GM18498 (cell line): ENCODE measurements at regions not wholly inside any gene's neighbourhood (a gene's known extent, or its start where the extent isn't known, plus 50 kb on each side); places are given as distances from the start of the nearest gene placed in this dataset.
"Not testable (repeated sequence)": the region's sequence is repeated elsewhere in the genome, so short reads cannot be mapped to it uniquely, and the experiment has no call there.

Experiments used
- ATAC-seq: cut with Tn5 transposase; IDR thresholded peaks from one replicate; pipeline ENCODE4 v1.9.1; 2021; ENCODE audit warnings: mild to moderate bottlenecking, moderate library complexity; ENCODE audit not compliant: unreplicated experiment

DNA sequence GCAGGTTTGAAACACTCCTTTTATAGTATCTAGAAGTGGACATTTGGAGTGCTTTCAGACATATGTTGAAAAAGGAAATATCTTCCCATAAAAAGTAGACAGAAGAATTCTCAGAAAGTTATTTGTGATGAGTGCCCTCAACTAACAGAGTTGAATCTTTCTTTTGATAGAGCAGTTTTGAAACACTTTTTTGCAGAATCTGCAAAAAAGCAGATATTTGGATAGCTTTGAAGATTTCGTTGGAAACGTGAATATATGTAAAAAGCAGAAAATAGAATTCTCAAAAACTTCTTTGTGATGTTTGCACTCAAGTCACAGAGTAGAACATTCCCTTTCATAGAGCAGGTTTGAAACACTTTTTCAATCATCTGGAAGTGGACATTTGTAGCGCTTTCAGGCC is 676.4 kb upstream of the ZNF337 start:
- ATAC-seq: not testable (repeated sequence)

DNA sequence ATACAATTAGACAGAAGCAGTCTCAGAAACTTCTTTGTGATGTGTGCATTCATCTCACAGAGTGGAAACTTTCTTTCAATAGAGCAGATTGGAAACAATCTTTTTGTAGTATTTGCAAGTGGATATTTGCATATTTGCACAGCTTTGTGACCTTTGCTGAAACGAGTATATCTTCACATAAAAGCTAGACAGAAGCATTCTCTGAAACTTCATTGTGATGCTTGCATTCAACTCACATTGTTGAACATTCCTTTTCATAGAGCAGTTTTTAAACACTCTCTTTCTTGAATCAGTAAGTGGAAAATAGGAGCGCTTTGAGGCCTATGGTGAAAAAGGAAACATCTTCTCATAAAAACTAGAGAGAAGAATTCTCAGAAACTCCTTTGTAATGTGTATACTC is 657.9 kb upstream of the ZNF337 start:
- no peak for ATAC-seq

DNA sequence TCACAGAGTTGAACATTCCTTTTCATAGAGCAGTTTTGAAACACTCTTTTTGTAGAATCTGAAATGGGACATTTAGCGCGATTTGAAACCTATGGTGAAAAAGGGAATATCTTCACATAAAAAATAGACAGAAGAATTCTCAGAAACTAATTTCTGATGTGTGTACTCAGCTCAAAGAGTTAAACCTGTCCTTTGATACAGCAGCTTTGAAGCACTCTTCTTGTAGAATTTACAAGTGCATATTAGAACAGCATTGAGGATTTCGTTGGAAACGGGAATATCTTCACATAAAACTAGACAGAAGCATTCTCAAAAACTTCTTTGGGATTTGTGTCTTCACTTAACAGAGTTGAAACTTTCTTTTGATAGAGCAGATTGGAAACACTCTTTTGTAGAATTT is 650.7 kb upstream of the ZNF337 start:
- no peak for ATAC-seq

DNA sequence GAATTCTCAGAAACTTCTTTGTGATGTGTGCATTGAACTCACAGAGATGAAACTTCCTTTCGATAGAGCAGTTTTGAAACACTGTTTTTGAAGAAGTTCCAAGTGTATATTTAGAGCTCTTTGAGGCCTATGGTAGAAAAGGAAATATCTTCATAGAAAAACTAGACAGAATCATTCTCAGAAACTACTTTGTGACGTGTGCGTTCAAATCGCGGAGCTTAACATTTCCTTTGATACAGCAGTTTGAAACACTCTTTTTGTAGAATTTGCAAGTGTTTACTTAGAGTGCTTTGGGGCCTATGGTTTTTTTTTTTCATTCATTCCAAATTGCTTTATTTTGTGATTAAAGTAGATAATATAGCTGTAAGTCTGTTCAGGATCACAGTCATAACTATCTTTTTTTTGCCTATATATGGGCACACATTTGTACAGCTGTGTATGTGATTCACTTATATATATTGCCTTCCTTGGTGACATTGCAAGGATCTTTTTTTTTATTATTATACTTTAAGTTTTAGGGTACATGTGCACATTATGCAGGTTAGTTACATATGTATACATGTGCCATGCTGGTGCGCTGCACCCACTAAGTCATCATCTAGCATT is 643.9 kb upstream of the ZNF337 start:
- not testable (repeated sequence) for ATAC-seq

DNA sequence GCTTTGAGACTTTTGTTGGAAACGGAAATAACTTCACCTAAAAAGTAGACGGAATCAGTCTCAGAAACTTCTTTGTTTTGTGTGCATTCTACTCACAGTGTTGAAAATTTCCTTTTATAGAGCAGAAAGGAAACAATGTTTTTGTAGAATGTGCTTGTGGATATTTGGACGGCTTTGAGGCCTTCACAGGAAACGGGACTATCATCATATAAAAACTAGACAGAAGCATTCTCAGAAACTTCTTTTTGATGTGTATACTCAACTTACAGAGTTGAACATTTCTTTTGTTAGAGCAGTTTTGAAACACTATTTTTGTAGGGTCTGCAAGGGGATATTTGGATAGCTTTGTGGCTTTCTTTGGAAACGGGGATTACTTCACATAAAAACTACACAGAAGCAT is 627.5 kb upstream of the ZNF337 start:
- ATAC-seq: no peak

DNA sequence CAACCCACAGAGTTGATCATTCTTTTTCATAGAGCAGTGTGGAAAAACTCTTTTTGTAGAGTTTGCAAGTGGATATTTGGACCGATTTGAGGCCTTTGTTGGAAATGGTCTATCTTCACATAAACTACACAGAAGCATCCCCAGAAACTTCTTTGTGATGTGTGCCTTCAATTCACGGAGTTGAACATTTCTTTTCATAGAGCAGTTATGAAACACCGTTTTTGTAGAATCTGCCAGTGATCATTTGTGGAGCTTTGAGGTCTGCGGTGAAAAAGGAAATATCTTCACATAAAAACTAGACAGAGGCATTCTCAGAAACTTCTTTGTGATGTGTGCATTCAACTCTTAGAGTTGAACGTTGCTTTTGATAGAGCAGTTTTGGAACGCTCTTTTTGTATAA is 618.4 kb upstream of the ZNF337 start:
- no peak for ATAC-seq

DNA sequence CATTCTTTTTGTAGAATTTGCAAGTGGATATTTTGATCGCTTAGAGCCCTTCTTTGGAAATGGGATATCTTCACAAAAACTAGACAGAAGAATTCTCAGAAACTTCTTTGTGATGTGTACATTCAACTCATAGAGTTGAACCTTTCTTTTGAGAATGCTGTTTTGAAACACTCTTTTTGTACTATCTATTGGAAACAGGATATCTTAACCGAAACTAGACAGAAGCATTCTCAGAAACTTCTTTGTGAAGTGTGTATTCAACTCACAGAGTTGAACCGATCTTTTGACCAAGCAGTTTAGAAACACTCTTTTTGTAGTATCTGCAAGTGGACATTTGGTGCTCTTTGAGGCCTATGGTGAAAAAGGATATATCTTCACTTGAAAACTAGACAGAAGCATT is 613.1 kb upstream of the ZNF337 start:
- not testable (repeated sequence) for ATAC-seq

DNA sequence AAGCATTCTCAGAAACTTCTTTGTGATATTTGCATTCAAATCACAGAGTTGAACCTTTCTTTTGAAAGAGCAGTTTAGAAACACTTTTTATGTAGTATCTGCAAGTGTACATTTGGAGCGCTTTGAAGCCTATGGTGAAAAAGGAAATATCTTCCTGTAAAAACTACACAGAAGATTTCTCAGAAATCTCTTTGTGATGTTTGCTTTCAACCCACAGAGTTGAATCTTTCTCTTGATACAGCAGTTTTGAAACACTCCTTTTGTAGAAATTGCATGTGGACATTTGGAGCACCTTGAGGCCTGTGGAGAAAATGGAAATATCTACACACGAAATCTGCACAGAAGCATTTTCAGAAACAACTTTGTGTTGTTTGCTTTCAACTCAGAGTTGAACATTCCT is 612.3 kb upstream of the ZNF337 start:
- ATAC-seq: no peak

DNA sequence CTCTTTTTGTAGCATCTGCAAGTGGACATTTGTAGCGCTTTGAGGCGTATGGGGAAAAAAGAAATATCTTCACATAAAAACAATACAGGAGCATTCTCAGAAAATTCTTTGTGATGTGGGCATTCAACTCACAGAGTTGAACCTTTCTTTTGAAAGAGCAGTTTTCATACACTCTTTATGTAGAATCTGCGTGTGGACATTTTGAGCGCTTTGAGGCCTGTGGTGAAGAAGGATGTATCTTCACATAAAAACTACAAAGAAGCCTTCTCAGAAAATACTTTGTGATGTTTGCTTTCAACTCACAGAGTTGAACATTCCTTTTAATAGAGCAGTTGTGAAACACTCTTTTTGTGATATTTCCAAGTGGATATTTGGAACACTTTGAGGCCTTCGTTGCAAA is 598.4 kb upstream of the ZNF337 start:
- ATAC-seq: no peak

DNA sequence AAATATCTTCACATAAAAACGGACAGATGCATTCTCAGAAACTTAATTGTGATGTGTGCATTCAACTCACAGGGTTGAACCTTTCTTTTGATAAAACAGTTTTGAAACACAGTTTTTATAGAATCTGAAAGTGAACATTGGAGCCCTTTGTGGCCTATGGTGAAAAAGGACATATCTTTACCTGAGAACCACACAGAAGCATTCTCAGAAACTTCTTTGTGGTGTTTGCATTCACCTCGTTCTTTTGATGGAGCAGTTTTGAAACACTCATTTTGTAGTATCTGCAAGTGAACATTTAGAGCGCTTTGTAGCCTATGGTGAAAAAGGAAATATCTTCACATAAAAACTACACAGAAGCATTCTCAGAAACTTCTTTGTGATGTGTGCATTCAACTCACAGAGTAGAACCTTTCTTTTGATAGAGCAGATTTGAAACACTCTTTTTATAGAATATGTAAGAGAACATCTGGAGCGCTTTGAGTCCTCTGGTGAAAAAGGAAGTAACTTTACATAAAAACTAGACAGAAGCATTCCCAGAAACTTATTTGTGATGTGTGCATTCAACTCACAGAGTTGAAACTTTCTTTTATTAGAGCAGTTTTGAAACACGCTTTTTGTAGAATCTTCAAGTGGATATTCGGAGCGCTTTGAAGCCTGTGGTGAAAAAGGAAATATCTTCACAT is 591.9 kb upstream of the ZNF337 start:
- ATAC-seq: not testable (repeated sequence)

DNA sequence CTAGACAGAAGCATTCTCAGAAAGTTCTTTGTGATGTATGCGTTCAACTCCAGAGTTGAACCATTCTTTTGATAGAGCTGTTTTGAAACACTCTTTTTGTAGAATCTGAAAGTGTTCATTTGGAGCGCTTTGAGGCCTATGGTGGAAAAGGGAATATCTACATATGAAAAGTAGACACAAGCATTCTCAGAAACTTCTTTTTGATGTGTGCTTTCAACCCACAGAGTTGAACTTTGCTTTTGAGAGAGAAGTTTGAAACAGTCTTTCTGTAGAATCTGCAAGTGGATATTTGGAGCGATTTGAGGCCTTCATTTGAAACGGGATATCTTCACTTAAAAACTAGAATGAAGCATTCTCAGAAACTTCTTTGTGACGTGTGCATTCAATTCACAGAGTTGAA is 582.6 kb upstream of the ZNF337 start:
- ATAC-seq: no peak

DNA sequence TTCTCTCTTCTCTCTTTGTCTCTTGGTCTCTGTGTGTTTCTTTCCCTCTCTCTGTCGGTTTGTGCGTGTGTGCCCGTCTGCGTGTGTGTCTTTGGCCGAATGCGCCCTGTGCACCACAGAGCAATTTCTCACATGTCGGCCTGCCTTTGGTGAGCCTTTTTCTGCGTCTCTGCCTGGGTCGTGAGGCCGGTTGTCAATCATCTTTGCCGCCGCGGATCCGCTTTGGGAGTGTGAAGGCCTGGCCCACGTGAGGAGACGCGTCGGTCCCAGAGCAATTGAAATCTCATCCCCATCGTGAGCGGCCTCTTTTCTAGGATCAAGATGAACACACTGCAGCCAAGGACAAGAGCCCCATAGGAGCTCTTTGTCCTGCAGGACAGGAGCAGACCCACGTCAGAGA is 580.7 kb upstream of the ZNF337 start:
- ATAC-seq: no peak

DNA sequence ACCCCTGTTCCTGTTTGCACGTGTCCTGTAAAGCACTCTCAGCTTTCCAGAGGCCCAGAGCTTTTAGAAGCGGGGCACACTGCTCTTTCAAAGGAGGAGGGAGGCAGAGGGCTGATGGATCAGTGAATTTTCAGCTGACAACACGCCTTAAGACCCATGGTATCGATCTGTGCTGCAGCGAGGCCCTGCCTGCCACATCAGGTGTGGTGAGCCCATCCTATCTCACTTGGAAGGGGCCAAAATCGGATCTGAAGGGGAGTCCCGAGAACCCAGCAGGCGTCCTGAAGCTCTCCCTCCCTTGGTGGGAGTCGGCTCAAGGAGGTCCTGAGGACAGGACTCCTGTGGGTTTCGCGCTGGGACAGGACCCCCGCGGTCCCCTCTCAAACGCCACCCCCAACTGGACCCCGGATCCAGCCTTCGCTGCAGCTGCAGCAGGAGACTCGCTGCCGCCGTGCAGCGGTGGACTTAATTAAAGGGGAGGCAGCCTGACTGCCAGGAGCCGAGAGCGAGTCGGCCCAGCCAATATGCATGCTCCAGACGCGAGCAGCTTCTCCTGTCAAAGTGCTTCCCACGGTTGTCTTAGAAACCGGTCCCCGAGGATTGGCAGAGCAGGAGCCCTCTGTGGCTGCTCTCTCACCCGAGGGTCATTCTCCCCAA is 580.0 kb upstream of the ZNF337 start:
- no peak for ATAC-seq

DNA sequence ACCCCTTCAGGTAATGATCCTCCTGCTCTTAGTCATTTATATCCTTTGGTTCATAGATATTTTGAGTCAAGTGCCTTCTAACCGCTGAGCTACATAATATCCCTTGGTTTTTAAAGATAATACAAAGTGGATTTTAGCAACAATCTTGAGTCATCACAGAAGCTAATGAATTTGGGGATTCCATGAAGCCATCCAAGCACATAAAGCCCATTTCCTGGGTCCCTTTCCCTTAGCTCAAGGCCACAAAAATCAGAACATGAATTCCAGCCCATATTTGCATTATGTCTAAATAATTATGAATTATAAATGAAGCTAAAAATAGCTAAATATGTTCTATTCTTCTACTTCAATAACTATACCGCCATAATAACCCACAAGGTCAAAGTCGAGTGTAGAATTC is 572.1 kb upstream of the ZNF337 start:
- ATAC-seq: not testable (repeated sequence)

DNA sequence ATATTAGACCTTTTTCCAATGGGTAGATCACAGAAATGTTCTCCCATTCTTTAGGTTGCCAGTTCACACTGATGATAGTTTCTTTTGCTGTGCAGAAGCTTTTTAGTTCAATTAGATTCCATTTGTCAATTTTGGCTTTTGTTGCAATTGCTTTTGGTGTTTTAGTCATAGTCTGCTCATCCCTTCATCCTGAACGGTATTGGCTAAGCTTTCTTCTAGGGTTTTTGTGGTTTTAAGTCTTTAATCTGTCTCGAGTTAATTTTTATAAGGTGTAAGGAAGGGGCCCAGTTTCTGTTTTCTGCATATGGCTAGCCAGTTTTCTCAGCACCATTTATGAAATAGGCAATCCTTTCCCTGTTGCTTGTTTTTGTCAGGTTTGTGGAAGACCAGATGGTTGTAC is 564.3 kb upstream of the ZNF337 start:
- not testable (repeated sequence) for ATAC-seq

DNA sequence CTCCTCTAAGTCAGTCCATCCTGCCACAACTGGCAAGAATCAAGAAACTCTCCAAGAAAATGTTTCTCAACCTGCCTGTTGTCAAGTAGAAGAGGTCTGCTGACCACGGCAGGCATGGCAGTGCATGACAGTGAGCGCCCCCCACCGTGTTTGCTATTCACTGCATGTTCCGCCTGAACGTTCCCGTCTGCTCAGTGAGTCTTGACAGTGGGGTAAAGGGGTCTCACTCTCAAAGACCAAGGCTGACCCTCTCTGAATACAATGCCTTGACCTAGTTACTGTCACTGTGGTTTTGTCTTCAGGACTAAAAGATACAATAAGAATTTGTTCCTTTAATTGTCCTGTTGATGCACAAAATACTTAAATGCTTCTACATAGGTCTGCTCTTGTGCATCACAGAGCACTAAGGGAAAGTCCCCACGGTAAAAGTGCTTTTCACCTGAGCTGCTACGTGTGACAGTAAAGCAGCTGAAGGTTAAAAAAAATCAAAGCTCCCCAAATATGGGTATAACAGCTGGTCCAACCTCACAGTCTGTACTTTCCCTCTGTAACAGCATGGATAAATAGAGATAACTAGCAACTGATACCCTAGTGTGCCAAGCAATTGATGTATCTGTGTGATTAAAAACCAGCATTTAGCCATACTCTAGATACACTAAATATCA is 555.8 kb upstream of the ZNF337 start:
- not testable (repeated sequence) for ATAC-seq

DNA sequence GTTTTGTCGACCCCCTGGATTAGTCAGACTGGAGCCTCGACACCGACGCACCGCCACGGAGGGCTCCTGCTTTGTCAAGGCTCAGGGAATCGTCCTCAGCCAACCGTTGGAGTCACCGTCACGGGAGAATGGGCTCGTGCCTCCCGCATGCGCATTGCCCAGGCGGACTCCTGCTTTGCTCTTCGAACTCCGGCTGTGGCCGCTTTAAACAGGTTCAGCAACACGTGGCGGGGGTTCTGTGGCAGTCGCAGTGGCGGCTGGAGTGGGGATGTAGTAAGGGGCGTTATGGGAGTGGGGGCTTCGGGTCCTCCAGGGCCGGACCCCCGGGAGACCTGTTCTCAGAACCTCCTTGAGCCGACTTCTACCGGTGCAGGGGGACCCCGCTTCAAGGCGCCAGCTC is 554.7 kb upstream of the ZNF337 start:
- ATAC-seq: not testable (repeated sequence)

DNA sequence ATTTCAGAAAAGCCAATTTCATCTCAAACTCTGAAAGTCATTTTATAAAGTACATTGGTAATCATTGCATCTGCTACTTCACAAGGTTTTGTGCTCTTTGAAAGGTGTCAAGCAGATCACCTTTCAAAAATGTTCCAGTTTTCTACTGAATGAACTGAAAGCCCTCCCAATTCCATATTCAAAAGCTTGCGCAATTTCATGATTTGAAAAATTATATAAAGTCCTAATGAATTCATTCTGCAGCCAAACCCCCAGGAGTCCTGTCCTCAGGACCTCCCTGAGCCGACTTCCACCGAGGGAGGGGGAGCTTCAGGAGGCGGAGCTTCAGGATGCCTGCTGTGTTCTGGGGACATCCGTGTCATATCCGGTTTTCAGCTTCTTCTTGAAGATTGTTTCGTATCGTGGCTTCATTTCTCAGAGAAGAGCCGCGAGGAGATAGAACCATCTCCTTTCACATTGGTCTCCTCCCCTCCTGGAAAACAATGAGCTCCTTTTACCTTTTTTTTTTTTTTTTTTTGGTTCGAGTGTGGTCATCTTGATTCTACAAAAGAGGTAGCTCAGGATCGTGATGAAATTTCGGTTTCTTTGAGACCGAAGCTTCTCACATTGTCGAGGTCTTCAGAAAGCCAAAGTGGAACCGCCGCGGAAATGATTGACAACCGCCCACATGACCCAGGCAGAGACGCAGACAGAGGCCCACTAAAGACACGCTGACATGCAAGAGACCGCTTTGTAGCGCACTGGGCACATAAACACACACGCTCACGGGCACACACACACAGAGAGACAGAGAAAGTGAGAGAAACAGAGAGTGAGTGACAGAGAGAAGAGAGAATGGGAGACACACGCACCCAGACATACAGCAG is 553.8 kb upstream of the ZNF337 start:
- ATAC-seq: not testable (repeated sequence)

DNA sequence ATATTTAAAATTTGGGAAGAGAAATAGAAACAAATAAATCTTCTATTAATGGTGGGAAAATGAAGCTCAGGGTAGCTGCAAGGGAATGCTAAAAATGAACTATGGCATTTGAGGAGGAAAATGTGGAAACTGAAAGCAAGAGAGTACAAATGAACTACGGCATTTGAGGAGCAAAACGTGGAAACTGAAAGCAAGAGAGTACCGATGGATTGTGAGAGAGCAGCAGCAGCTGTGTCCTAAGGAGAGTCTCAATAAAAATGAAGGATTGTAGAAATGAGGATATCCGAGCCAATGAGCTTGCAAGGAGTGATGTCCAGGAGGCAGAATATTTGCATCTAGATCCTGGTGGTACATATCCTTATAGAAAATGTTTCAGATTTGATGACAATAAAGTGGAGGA is 547.1 kb upstream of the ZNF337 start:
- no peak for ATAC-seq

DNA sequence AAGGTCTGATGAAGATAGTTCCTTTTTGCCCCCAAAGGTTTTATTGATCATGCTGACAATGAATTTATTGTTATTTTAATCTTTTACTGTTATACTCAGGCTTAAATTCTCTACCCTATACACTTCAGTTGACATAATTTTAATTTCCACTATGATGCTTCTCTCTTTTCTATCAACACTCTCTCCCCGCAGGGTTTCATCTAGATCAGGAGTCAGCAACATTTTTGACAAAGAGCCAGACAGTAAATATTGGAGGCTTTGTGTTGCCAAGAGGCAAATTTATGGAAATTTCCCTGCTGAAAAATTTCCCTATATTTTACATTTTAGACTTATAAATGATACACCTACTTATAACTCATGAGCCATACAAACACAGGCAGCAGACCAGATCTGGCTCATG is 524.0 kb upstream of the ZNF337 start:
- not testable (repeated sequence) for ATAC-seq

DNA sequence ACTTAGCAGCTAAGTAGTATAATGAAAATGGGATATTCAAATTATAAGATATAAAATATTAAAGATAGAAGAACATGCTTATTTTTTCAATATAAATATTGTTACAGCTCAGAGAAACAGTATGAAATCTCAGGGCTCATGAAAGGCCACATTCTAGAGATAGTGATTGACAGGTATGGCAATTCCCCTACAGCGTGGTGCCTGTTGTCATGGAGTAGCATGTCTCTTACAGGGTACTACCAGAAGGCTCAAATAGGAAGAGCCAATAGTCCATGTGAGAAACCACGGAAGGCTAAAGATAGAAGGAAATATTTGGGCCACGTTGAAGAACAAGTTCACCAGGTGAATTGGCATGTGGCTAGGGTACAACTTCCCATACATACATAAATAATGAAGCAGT is 522.9 kb upstream of the ZNF337 start:
- ATAC-seq: not testable (repeated sequence)
